ENCODE measurements at regions not wholly inside any gene's neighbourhood (a gene's known extent, or its start where the extent isn't known, plus 50 kb on each side); places are given as distances from the start of the nearest gene placed in this dataset.

GRCh38 chr6:163748886-163749285 is 334.4 kb downstream of the QKI start:
- ChIA-PET POLR2A (no interaction called here), RAD21 (ENCODE audit: low non-redundant PET in 1 of 2, low total read pairs in 2 of 2, uncharacterized antibody in 2 of 2, unreplicated experiment in 2 of 2) (no interaction called here), CTCF (no interaction called here)
- ATAC-seq (no peak), DNase-seq (ENCODE audit: low read depth, low spot score) (no peak)
- Histone ChIP-seq H3K79me2 (ENCODE audit: insufficient read depth, low read length) (no peaks in the 10 kb centered on the region), H3K4me3 (replicated peaks in 1 of 2; ENCODE audit: low read depth in 1 of 2, low read length in 2 of 2) (no peak overlapping the region), H3K9ac (ENCODE audit: low read length) (no peak overlapping the region), H3K4me1 (ENCODE audit: control insufficient read depth in 1 of 2, insufficient read depth in 2 of 2, low read length in 2 of 2) (peaks cover 4 to 6% of the 10 kb centered on the region in 2 experiments; a peak in 2 of 4 replicates), H3K9me2 (ENCODE audit: insufficient read depth) (no peaks in the 10 kb centered on the region), H3K27me3 (ENCODE audit: insufficient read depth, low read length) (no peaks in the 10 kb centered on the region), H3K4me2 (ENCODE audit: low read length) (no peak overlapping the region), H4K20me1 (ENCODE audit: insufficient read depth) (no peaks in the 10 kb centered on the region), H2AFZ (ENCODE audit: low read depth, low read length, poor library complexity, severe bottlenecking) (no peak overlapping the region), H3K36me3 (ENCODE audit: control insufficient read depth in 1 of 2, insufficient read depth in 2 of 2, low read length in 2 of 2) (no peaks in the 10 kb centered on the region), H3K27ac (ENCODE audit: low read depth, low read length) (no peak overlapping the region), H3K9me3 (ENCODE audit: control insufficient read depth in 1 of 2, insufficient read depth in 1 of 2, low read depth in 1 of 2, low read length in 2 of 2) (no peaks in the 10 kb centered on the region)
- intact Hi-C loops (cut with micrococcal nuclease): no loop called here
- no peak for TF ChIP-seq CBX3 (IDR thresholded peaks at IDR 0.05; ENCODE audit: low read depth)
- no peak for TF ChIP-seq MAX (IDR thresholded peaks at IDR 0.05)
- no peak for TF ChIP-seq FOSL1 (IDR thresholded peaks at IDR 0.05; ENCODE audit: low read depth)
- no peak for TF ChIP-seq EZH2 (IDR thresholded peaks at IDR 0.05)
- TF ChIP-seq SIN3A (IDR thresholded peaks at IDR 0.05; ENCODE audit: low read depth): no peak
- TF ChIP-seq TCF7L2 (IDR thresholded peaks at IDR 0.05; ENCODE audit: borderline replicate concordance, extremely low read depth, insufficient read depth, insufficient read length): no peak
- TF ChIP-seq CEBPB (IDR thresholded peaks at IDR 0.05; ENCODE audit: low read depth): no peak
- no peak for TF ChIP-seq RAD21 (IDR thresholded peaks at IDR 0.05; ENCODE audit: low read depth)
- TF ChIP-seq CTCF (IDR thresholded peaks at IDR 0.05 in 2 of 3, conservative IDR thresholded peaks at IDR 0.05 in 1 of 3; ENCODE audit: borderline replicate concordance in 1 of 3, insufficient read depth in 1 of 3, low read depth in 2 of 3, low read length in 2 of 3): no peak
- TF ChIP-seq ZFX (IDR thresholded peaks at IDR 0.05): no peak
- no peak for TF ChIP-seq POLR2A (IDR thresholded peaks at IDR 0.05; ENCODE audit: borderline replicate concordance, extremely low read depth, insufficient read depth, insufficient read length)
- no peak for TF ChIP-seq SRF (IDR thresholded peaks at IDR 0.05; ENCODE audit: low read depth)
- no peak for TF ChIP-seq SP1 (IDR thresholded peaks at IDR 0.05; ENCODE audit: low read depth)
- no peak for TF ChIP-seq ZNF274 (IDR thresholded peaks at IDR 0.05; ENCODE audit: low read depth, low read length)
- TF ChIP-seq JUND (IDR thresholded peaks at IDR 0.05): no peak
- TF ChIP-seq, protein P1, sequence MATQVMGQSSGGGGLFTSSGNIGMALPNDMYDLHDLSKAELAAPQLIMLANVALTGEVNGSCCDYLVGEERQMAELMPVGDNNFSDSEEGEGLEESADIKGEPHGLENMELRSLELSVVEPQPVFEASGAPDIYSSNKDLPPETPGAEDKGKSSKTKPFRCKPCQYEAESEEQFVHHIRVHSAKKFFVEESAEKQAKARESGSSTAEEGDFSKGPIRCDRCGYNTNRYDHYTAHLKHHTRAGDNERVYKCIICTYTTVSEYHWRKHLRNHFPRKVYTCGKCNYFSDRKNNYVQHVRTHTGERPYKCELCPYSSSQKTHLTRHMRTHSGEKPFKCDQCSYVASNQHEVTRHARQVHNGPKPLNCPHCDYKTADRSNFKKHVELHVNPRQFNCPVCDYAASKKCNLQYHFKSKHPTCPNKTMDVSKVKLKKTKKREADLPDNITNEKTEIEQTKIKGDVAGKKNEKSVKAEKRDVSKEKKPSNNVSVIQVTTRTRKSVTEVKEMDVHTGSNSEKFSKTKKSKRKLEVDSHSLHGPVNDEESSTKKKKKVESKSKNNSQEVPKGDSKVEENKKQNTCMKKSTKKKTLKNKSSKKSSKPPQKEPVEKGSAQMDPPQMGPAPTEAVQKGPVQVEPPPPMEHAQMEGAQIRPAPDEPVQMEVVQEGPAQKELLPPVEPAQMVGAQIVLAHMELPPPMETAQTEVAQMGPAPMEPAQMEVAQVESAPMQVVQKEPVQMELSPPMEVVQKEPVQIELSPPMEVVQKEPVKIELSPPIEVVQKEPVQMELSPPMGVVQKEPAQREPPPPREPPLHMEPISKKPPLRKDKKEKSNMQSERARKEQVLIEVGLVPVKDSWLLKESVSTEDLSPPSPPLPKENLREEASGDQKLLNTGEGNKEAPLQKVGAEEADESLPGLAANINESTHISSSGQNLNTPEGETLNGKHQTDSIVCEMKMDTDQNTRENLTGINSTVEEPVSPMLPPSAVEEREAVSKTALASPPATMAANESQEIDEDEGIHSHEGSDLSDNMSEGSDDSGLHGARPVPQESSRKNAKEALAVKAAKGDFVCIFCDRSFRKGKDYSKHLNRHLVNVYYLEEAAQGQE (IDR thresholded peaks at IDR 0.05; ENCODE audit: low read depth): no peak
- TF ChIP-seq, protein P2, sequence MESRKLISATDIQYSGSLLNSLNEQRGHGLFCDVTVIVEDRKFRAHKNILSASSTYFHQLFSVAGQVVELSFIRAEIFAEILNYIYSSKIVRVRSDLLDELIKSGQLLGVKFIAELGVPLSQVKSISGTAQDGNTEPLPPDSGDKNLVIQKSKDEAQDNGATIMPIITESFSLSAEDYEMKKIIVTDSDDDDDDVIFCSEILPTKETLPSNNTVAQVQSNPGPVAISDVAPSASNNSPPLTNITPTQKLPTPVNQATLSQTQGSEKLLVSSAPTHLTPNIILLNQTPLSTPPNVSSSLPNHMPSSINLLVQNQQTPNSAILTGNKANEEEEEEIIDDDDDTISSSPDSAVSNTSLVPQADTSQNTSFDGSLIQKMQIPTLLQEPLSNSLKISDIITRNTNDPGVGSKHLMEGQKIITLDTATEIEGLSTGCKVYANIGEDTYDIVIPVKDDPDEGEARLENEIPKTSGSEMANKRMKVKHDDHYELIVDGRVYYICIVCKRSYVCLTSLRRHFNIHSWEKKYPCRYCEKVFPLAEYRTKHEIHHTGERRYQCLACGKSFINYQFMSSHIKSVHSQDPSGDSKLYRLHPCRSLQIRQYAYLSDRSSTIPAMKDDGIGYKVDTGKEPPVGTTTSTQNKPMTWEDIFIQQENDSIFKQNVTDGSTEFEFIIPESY (IDR thresholded peaks at IDR 0.05; ENCODE audit: extremely low read depth, insufficient replicate concordance, low read length): no peak
- BruUV-seq (replicated peaks): no TSS peak
